Jurkat, Clone E6-1 (cell line): ENCODE measurements at regions not wholly inside any gene's neighbourhood (a gene's known extent, or its start where the extent isn't known, plus 50 kb on each side); places are given as distances from the start of the nearest gene placed in this dataset.

Source experiments
- DNase-seq: peaks from one replicate; pipeline ENCODE4 v3.0.0-alpha.2; 2011; ENCODE audit warnings: low read depth, low spot score
- H3K4me3 ChIP-seq: 2 replicates; pipeline ENCODE4 v1.5.1; 2011; ENCODE audit warnings: mild to moderate bottlenecking, low read length, control low read depth, moderate library complexity

DNA sequence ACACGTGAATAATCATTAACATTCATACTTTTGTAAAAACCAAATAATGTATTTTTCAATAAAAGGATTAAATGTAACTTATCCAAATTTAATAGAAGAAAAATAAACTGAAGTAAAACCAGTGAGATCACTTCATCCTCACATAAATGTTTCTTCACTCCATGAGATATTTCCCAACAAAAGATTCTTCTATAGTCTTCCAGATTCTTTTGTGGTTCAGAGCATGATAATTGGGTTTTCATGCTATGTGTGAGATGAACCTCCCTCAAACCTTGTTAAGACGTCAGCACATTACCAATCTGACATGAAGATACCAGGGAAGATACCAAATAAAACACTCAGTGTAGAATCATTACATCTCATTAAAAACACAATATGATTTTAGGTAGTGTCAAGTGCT, 62.9 kb upstream of the OXGR1 start:
- H3K4me3 ChIP-seq, result no peak overlapping the region
- DNase-seq, result no peak

DNA sequence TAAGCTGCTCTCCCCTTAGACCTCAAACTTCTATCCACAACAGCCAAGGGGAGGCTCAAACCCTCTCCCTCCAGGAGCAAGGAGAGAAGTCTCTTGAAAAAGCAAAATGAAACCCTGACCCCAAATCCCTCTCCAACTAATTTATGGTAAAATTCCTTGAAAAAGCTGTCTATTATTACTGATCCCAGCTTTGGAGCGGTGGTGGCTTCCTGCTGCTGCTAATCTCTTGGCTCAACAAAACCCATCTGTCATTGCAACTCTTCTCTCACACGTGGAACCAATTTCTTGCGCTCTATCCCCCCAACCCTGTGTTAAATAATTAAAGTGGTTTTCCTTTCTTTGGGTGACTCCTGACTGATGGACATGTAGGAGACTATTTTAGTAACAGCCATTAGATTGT, 64.1 kb upstream of the OXGR1 start:
- DNase-seq, result no peak
- H3K4me3 ChIP-seq, result no peak overlapping the region

DNA sequence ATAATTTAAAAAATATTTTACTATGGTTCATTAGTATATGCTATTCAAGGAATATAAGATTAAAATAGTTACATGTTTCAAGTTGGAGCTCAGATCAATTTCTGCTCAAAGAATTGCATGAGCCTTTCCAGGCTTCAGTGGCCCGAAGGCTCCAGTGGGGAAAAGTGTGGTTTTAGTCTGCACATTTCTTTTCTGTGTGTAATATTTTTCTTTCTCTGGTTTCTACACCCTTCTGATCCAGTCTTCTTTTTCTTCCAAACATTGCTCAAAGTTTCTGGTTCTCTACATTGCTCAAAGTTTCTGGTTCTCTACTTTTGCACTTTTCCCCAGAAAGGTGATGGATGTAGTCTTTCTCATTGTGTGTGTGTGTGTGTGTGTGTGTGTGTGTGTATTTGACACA, 64.7 kb upstream of the OXGR1 start:
- DNase-seq, result no peak
- no peak overlapping the region for H3K4me3 ChIP-seq

DNA sequence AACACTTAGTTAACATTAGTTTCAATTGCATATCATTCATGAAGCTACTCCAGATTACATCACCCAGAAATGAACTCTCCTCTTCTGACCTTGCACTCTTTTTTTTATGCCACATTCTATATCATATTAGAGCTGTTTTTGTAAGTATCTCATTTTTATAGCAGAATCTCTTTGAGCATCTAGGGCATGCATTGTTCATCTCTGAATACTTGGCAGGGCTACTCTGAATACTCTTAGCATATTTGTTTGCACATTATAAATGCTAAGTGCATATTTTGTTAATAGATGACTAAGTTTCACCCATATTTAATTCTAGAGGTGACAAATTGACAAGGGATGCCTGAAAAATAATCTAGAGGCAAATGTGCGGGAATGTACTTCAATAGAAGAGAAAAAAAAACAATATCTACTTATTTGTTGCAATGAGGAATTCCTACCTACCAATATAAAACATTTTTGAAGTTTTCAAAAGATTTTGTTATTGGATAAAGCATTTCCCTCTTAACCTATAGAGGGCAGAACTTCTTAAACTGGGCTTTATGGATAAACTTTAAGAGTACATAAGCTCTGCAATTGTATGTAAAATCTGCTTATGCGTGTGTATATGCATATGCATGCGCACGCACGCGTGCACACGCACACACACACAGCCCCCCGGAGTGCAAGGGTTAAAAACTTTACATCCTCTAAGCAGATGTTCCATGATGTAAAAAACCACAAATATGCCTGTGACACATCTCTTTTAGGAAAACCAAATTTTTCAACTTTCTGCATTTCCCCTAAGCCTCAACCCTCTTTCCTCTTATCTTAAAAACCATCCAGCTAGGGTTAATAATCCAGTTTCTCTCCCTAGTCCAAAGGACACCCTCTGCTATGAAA, 73.0 kb upstream of the OXGR1 start:
- H3K4me3 ChIP-seq, result no peak overlapping the region
- no peak for DNase-seq

DNA sequence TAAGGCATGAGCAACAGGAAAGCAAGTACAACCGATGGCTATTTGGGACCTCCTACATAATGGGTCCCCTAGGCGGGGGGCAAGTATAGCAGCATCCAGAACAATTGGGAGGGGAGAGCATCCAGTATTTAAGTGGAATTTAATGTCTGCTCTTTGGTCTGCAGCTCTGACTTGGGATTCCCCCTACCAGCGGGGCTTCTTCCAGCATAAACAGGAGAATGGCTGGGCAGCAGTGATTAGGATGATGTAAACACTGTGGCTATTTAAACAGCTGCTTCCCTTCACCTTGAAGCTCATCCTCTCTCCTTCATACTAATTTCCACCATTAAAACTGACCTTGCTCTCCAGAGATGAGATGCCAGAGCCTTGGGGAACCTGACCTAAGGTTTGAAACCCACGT, 73.9 kb upstream of the OXGR1 start:
- DNase-seq, result no peak
- H3K4me3 ChIP-seq, result no peak overlapping the region

DNA sequence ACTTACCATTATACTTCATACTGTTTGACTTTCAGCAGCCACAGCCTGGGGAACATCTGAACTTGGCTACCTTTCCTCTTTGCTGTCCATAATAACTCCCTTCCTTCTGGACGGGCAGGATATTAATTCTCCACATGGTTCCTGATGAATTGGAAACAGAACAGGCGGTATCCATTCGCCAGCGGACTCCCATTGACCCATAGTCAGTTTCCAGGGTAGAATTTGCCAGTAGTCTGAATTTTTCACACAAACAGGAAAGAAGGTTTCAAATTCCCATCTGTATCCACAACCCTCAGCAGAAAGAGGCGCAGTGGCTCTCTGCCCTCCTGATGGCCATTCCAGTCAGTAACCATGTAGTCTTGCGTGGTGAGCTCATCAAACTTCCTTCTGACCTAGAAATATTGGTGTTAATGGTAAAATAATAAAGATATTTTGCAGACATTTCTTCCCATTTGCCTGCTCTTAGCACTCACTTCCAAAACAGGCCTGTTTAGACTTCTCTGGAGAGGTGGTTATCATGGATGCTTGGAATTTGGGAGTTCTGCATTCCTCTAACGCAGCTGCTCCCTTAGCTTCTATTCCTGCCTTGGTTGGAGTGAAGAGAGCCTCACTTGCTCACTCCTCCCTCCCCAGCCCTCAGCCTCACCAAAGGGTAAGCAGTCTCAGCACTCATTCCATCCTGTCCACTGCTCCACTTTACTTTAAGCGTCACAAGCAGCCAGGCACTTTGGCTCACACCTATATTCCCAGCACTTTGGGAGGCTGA, 75.0 kb upstream of the OXGR1 start:
- no peak for DNase-seq
- no peak overlapping the region for H3K4me3 ChIP-seq

GRCh38 chr13:97072297-97072696, 78.0 kb upstream of the OXGR1 start:
- DNase-seq, result no peak
- no peak overlapping the region for H3K4me3 ChIP-seq

DNA sequence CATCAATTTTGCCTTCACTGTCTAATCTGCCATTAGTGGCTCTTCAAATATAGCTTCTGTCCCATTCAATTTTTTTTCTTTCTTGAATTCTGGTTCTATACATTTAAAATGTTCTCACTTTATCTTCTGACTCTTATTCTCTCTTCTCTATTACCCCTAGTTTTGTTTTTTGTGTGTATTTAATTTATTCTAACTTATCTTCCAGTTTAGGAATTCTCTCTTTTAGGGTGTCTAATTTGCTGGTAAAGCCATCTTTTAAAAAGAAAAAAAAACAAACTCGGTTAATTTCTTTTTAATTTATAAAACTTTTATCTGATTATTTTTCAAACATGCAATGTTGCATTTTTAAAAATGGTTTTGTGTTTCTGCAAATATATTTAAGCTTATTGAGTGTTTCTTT, 80.3 kb upstream of the OXGR1 start:
- no peak overlapping the region for H3K4me3 ChIP-seq
- no peak for DNase-seq

GRCh38 chr13:97076898-97077297, 82.6 kb upstream of the OXGR1 start:
- no peak for DNase-seq
- no peak overlapping the region for H3K4me3 ChIP-seq

- DNase-seq, result no peak
- no peak overlapping the region for H3K4me3 ChIP-seq
Observed at GRCh38 chr13:97077341-97077740, 83.1 kb upstream of the OXGR1 start.

- no peak for DNase-seq
Observed at GRCh38 chr13:97079726-97080125, 85.5 kb upstream of the OXGR1 start.

DNA sequence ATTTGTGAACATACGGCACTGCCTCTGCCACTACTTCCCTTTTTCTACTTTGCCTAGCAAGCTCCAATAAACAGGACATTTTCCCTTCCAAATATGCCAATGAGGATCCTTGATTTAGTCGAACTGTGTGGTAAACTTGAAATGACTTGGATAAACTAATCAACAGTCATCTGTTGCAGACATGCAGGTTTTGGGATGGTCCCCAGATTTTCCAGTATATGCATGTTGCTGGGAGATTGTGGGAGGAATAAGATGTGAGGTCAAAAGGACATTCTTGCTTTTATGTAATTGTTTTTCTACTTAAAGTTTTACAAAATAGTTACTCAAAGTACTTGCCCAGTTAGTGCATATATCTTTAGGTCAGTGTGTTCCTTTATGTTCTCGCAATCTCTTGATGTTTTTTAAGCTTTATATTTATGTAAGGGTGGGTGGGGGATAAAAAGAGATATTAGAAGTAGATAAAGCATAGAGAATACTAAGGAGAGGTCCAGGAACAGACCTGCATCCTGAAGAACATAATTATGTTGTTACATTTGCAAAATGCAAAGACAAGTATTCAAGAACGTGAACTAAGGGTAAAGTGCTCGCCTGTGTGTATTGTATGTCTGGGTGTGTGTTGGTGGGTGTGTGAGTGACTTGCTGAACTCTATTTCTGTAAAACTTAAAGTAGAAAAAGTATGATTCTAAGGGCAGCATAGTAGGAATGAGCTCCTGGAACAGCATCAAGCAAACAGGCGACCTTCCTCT, 88.4 kb upstream of the OXGR1 start:
- DNase-seq, result no peak
- no peak overlapping the region for H3K4me3 ChIP-seq

More at GRCh38 chr13:97079726-97080125, 85.5 kb upstream of the OXGR1 start:
- H3K4me3 ChIP-seq, result no peak overlapping the region

DNA sequence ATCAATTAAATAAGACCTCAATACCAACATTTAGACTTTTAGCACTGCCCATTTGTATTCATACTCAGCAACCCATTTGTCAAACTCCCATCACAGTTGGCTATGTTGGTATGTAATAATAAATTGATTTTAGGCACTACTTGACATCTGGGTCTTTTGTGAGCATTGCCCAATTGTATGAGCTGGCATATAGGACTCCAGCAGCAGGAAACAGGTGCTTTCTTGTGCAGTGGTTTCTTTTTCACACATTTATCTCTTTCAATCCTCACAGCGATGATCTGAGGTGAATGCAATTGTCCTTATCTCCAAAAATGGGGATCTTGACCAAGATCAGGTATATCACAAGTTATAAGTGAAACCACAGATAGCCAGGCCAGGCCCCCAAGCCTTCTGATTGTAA, 96.9 kb upstream of the OXGR1 start:
- H3K4me3 ChIP-seq, result no peak overlapping the region
- no peak for DNase-seq

- no peak overlapping the region for H3K4me3 ChIP-seq
- DNase-seq, result no peak
Observed at GRCh38 chr13:97100821-97101220, 106.5 kb upstream of the OXGR1 start.

DNA sequence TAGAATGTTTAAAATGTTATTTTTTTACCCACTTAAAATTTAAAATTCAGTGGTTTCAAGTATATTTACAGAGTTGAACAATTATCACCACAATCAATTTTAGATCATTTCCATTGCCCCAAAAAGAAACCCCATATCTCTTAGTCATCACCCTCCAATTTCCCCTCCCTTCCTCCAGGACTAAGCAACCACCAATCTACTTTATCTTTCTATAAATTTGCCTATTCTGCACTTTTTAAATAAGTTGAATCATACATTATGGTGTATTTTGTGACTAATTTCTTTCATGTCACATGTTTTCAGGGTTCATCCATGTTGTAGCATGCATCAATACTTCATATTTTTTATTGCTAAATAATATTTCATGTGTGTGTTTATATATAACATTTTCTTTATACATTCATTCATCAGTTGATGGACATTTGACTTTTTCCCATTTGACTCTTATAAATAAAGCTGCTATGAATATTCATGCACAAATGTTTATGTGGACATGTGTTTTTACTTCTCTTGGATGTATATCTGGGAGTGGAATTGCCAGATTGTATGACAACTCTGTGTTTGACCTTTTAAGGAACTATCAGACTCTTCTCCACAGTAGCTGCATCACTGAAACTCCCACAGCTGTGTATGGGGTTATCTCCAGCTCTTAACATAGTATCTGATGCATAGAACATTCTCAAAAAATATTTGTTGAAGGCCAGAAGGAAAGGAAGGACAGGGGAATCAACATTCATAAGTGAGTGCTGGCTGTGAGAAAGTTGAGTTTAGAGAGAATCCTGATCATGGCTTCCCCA, 107.8 kb upstream of the OXGR1 start:
- DNase-seq, result no peak
- H3K4me3 ChIP-seq, result no peak overlapping the region

GRCh38 chr13:97106323-97106722, 112.0 kb upstream of the OXGR1 start:
- H3K4me3 ChIP-seq, result no peak overlapping the region
- no peak for DNase-seq

DNA sequence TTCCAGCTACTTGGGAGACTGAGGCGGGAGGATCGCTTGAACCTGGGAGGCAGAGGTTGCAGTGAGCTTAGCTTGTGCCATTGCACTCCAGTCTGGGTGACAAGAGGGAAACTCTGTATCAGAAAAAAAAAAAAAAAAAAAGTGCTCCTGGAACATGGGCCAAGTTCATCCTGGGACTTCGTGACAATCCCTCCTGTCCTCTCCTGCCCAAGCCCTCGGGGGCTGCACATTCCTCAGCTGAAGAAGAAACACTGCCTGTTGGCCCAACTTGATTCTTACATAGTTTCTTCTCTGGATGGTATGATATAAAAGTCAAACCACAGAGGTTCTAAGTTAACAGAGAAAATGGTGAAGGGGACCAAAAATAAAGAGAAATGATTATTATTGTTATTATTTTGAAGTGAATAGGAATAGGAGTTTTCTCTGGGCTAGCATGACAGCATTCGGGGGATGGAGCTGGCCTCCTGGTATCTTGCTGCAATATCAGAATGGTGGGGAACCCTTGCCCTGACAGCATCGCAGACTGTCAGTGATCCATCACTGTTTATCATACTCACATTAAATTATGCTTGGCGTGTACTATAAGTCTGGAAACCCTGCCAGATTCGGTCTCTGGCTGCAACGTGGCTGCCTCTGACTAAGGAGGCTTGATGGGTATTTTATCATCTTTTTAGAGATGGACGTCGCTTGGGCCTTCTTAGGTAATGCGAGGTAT, 113.7 kb upstream of the OXGR1 start:
- DNase-seq, result no peak
- no peak overlapping the region for H3K4me3 ChIP-seq

DNA sequence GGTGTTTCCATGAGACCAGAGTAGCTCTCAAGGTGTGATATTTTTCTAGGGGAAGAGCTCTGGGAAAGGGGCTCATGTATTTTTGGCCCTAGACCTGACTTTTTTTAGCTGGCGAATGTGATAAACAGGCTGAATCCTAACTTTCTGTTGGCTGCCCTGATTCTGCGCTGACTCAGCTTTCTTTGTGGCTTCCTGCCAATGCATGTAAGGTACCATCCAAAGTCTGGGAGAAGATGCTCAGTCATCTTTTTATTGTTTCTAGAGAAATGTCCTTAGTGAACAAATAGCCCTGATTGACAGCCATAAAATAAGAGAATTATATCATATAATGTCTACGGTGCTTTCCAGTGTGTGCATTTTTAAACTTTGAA, 113.6 kb upstream of the MBNL2 start:
- DNase-seq, result no peak
- no peak overlapping the region for H3K4me3 ChIP-seq

- no peak for DNase-seq
- no peak overlapping the region for H3K4me3 ChIP-seq
Observed at GRCh38 chr13:97109256-97109655, 112.9 kb upstream of the MBNL2 start.
